ENCODE measurements at regions not wholly inside any gene's neighbourhood (a gene's known extent, or its start where the extent isn't known, plus 50 kb on each side); places are given as distances from the start of the nearest gene placed in this dataset.

DNA sequence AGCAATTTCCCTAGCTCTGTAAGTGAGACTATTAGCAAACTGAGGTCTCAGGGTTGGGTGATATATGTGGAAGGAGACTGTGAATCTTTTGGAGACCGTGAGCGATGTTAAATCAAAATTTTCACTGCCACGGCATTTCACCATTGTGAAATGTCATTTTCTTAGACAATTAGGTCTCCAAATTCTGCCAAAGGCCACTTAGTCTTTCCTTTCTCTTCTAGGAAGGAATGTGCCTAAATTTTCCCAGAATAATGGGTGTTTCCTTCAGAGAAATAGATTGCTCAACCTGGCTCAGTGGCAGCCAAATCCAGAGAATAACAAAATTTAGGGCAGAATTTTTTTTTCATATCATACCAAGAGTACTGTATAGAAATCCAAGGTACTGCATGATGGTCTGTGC lies 64.5 kb upstream of the SCEL start:
- no peaks in the 10 kb centered on the region for H3K27me3 ChIP-seq
- H3K27ac ChIP-seq = peak overlapping the region in 1 of 4 donors; percentile 9
- no peak overlapping the region for H3K4me3 ChIP-seq
- intact Hi-C loops (cut with DNase I) = no loop called here
- WGBS, 2 donors = 54 to 75% methylated on average over 3 of the region's 3 CpGs
- DNase-seq = no peak
- no peaks in the 10 kb centered on the region for H3K36me3 ChIP-seq
- H3K4me1 ChIP-seq = no peaks in the 10 kb centered on the region
- H3K9me3 ChIP-seq = no peaks in the 10 kb centered on the region
- TF ChIP-seq POLR2A (IDR thresholded peaks at IDR 0.05) (no peak), CTCF (IDR thresholded peaks at IDR 0.05) (no peak)

DNA sequence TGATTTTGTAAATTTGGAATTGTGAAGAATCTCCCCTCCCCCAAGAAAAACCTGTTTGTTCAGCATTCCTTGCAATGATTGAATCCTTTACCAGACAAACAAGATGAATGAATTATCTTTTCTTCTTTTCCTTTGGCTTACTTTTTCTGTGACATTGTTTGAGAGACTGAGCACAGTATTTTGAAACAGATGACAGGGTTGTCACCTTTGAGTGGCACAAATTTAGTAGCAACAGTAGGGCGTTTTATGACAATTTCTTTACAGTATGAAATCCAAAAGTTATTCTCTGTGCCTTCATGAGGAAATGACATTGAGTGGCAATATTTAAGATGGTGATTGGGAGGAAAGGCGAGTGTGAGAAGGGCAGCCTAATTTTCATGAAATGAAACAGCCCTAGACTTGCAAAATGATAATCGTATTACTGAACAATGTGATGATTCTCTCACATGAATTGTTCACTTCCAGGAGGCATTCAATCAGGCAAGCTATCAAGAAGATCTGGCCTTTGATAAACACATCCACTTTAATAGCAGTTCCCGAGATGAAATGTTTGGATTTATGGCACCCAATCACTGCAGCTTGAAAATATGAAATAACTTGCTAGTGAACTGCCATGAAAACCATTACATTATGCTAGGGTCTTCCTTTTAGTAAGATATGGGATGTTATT lies 68.6 kb upstream of the SCEL start:
- Histone ChIP-seq H3K36me3 (no peaks in the 10 kb centered on the region), H3K27ac (no peak overlapping the region), H3K9me3 (no peaks in the 10 kb centered on the region), H3K4me1 (no peaks in the 10 kb centered on the region), H3K27me3 (no peaks in the 10 kb centered on the region), H3K4me3 (no peak overlapping the region)
- intact Hi-C loops (cut with DNase I) = no loop called here
- no peak for DNase-seq
- TF ChIP-seq CTCF (IDR thresholded peaks at IDR 0.05) = no peak
- no peak for TF ChIP-seq POLR2A (IDR thresholded peaks at IDR 0.05)
- WGBS, 2 donors = 77 to 84% methylated on average over 4 of the region's 4 CpGs

DNA sequence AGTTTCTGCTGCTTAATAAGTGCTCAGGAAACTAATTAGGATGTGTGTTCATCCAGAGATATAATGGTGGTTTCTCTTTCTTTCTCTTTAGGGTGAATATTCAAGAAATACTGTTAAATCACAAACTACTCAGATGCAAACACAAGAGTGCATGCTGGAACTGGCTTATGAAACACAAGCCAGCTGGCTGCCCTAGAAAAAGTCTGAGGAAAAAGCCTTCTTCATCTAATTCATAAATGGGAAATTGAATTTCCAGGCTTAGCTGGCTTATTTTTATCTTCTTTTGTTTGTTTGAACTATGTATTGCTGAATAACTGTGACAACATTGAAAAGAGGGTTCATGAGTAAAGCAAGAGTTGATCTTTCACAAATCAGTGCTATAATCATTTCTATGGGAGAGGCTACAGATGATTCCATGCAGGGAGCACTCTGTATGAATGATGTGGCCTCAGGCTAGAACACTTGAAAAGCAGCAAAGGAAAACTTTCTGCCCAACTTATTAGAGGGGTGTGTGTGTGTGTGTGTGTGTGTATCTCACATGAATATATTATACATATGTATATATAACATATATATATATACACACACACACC lies 69.8 kb upstream of the SCEL start:
- H3K27me3 ChIP-seq = no peaks in the 10 kb centered on the region
- TF ChIP-seq CTCF (IDR thresholded peaks at IDR 0.05) (no peak), POLR2A (IDR thresholded peaks at IDR 0.05) (no peak)

DNA sequence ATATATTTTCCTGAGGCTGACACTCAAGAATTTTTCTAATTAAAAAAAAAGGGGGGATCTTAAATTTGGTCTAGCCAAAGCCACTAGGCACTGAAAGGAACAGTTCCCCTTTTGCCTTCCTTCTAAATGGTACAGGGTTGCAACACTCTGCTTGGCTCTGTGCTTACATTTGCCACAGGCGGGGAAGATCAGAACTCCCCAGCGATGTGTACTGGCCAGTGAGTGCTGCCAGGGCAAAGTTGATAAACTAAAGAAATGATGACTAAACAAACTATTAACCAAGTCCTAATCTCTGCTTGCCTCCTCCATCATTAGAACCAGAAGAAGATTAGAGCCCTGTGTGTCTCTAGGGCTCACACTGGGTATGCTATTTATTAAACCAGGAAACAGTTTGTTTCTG lies 75.3 kb upstream of the SCEL start:
- 37 to 46% methylated on average over 2 of the region's 2 CpGs for WGBS, 2 donors
- H3K4me1 ChIP-seq = no peaks in the 10 kb centered on the region
- intact Hi-C loops (cut with DNase I) = no loop called here
- DNase-seq = no peak
- H3K36me3 ChIP-seq = no peaks in the 10 kb centered on the region
- TF ChIP-seq CTCF (IDR thresholded peaks at IDR 0.05) (no peak), POLR2A (IDR thresholded peaks at IDR 0.05) (no peak)
- H3K27ac ChIP-seq = no peak overlapping the region
- H3K27me3 ChIP-seq = no peaks in the 10 kb centered on the region
- no peak overlapping the region for H3K4me3 ChIP-seq
- no peaks in the 10 kb centered on the region for H3K9me3 ChIP-seq

More for the DNA sequence above, 69.8 kb upstream of the SCEL start:
- Histone ChIP-seq H3K4me1 (no peaks in the 10 kb centered on the region), H3K27ac (no peak overlapping the region), H3K36me3 (no peaks in the 10 kb centered on the region), H3K4me3 (no peak overlapping the region), H3K9me3 (no peaks in the 10 kb centered on the region)
- DNase-seq = no peak
- intact Hi-C loops (cut with DNase I) = no loop called here

- no peaks in the 10 kb centered on the region for H3K27me3 ChIP-seq
- H3K9me3 ChIP-seq = no peaks in the 10 kb centered on the region
- no peaks in the 10 kb centered on the region for H3K36me3 ChIP-seq
- WGBS, 2 donors = 70 to 80% methylated on average over 3 of the region's 3 CpGs
- no peak overlapping the region for H3K27ac ChIP-seq
- H3K4me1 ChIP-seq = no peaks in the 10 kb centered on the region
- DNase-seq = no peak
- no peak overlapping the region for H3K4me3 ChIP-seq
- intact Hi-C loops (cut with DNase I) = no loop called here
- TF ChIP-seq CTCF (IDR thresholded peaks at IDR 0.05) (no peak), POLR2A (IDR thresholded peaks at IDR 0.05) (no peak)
These were observed 75.9 kb upstream of the SCEL start for GRCh38 chr13:77459592-77459991.

Measured in esophagus squamous epithelium (tissue), 5 donors.